PC-3 (cell line): ENCODE measurements at regions not wholly inside any gene's neighbourhood (a gene's known extent, or its start where the extent isn't known, plus 50 kb on each side); places are given as distances from the start of the nearest gene placed in this dataset.

Experiments used
- CTCF ChIP-seq: fragments of 300-600 bp; sonication (generic); conservative IDR thresholded peaks from 2 replicates; pipeline ENCODE4 v1.5.1; 2017; ENCODE audit warnings: antibody characterized with exemption, low read depth, mild to moderate bottlenecking, low read length
- EZH2 ChIP-seq: fragments of 300-600 bp; sonication (generic); IDR thresholded peaks from one replicate; pipeline ENCODE4 v1.6.1; 2017; ENCODE audit warnings: antibody characterized with exemption, mild to moderate bottlenecking, low read length; ENCODE audit not compliant: unreplicated experiment
- EZH2phosphoT487 ChIP-seq: fragments of 300-600 bp; sonication (generic); IDR thresholded peaks from 2 replicates; pipeline ENCODE4 v1.6.1; 2018; ENCODE audit warnings: mild to moderate bottlenecking, antibody characterized with exemption, low read length, borderline replicate concordance

GRCh38 chr9:113649054-113649453, 185.5 kb downstream of the RGS3 start:
- TF ChIP-seq CTCF, result no peak
- TF ChIP-seq EZH2, result no peak
- no peak for TF ChIP-seq EZH2phosphoT487
